Pancreas (tissue), 10 donors: ENCODE measurements at regions not wholly inside any gene's neighbourhood (a gene's known extent, or its start where the extent isn't known, plus 50 kb on each side); places are given as distances from the start of the nearest gene placed in this dataset.

ENCODE experiments used
- ATAC-seq, 4 donors: fragments of 200-7000 bp; cut with Tn5 transposase; one replicate each; pipeline versions ENCODE4 v1.8.0 to v1.9.1; 2020; ENCODE audit warnings: mild to moderate bottlenecking in 4 of 4, moderate library complexity in 4 of 4
- DNase-seq, 6 donors: peaks; one replicate each; pipeline ENCODE4 v3.0.0-alpha.2; 2020
- FAIRE-seq: peaks from 2 replicates; lab custom pipeline; 2012; peaks lifted over from hg19 to GRCh38; lab: Jason Lieb, UNC
- H3K27ac ChIP-seq, 4 donors: fragments of 200-600 bp; sonication (generic); 1 replicate in 3 of 4; 2 replicates in 1 of 4; pipeline versions ENCODE4 v1.5.0 to v1.8.0; 2020
- H3K27me3 ChIP-seq, 4 donors: fragments of 200-600 bp; one replicate each; pipeline ENCODE4 v1.8.0; 2021
- H3K36me3 ChIP-seq, 3 donors: fragments of 200-600 bp; sonication (generic) in 1 of 3; one replicate each; pipeline versions ENCODE4 v1.5.0 to v1.8.0; 2020 to 2021
- H3K4me1 ChIP-seq, 3 donors: fragments of 200-600 bp; one replicate each; pipeline ENCODE4 v1.8.0; 2021
- H3K4me3 ChIP-seq, 4 donors: fragments of 200-600 bp; sonication (generic) in 2 of 4; one replicate each; pipeline versions ENCODE4 v1.5.0 to v1.8.0; 2020 to 2021
- H3K9me3 ChIP-seq, 4 donors: fragments of 200-600 bp; one replicate each; pipeline ENCODE4 v1.8.0; 2021
- CTCF ChIP-seq, 4 donors: fragments of 200-600 bp; sonication (generic) in 3 of 4; IDR thresholded peaks; one replicate each; pipeline versions ENCODE4 v1.5.0 to v1.8.0; 2021; ENCODE audit warnings: antibody characterized with exemption in 4 of 4
- WGBS, 2 donors: extraction: QIAGEN DNeasy Blood & Tissue Kit; methylation state at CpG; one replicate each; pipeline ENCODE4 v1.1.7; 2013; 5-methylcytosine and 5-hydroxymethylcytosine counted together
- intact Hi-C, 3 donors: fragments of 100-400 bp; cut with DNase I; formaldehyde crosslinking; loops; one replicate each; pipeline versions ENCODE4 v1.11.1 to v1.14.2; 2022
- donor health status: healthy with polysubstance abuse.
- donor health status: DM: no; HTN: no; CAD: no; lungs with moderate emphysema.
- donor health status: DM: no; HTN: no; CAD: no.
- donor health status: control.
- donor health status: control.
- donor health status: Bipolar disorder and iron deficiency.
- donor health status: DM: yes; HTN: yes; CAD: no.
- donor health status: DM: no; HTN: no; CAD: no.
- donor health status: DM: no; HTN: no; CAD: no.
- donor health status: DM: yes; HTN: yes; CAD: no.

DNA sequence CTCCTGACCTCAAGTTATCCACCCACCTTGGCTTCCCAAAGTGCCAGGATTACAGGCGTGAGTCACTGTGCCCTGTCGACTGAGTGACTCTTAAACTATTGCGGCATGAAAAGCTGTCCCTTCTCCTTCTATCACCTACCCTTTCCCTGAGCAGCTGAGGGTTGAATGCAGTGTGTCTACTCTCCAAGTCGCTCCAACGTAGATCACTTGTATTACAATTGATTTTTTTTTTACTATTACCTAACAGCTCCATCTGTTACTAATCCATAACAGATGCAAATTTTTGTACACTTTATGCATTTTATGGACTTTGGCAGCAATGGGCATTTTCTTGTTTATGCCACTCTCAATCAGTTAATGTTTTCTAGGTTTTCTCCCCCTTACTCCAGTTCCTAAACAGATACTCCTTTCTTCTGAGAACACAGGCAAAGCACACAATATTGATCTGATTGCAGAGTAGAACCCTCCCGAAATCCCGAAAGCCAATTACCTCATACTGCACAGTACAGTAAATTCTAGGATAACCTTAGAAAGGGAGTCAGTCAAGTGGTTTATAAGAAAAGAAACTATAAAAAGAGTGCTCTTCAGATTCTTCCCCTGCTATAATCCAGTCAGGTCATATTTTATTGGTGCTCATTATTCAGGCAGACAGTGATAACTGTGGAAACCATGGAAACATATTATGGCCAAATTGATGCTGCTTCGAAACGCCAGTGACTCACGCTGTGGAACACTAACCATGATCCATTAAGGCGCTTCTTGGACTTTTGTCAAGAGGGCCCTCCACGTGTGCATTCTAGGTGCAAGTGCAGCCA, 273.0 kb downstream of the ADGB start:
- Histone ChIP-seq H3K27me3 (no peaks in the 10 kb centered on the region), H3K36me3 (no peaks in the 10 kb centered on the region), H3K9me3 (no peaks in the 10 kb centered on the region), H3K4me3 (no peak overlapping the region), H3K4me1 (peaks cover 0 to 3% (median 0%) of the 10 kb centered on the region in 3 donors), H3K27ac (peak overlapping the region in 2 of 4 donors; percentile 2 to 11)
- DNase-seq, result no peak
- TF ChIP-seq CTCF (IDR thresholded peaks at IDR 0.05), result no peak
- no peak for FAIRE-seq
- WGBS, 2 donors, result 54 to 56% methylated on average over 12 of the region's 12 CpGs
- intact Hi-C loops, result no loop called here
- peak; percentile 67 to 83 (median 75) for ATAC-seq

DNA sequence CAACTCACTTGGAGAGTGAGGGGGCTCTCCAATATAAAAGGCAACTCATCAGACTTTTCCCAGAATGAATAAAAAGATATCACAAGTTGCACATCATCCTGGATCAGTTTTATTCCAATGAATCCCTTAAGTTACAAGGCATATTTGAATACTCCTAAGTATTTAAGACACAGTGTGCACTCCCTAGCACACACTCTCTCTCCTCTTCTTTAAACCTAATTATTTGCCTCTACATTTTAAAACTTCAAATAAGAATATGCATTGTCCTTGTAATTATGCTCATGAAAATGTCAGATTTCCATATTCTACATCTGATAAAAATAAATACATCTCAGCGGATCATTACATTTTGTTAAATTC, 273.6 kb downstream of the ADGB start:
- no peak for DNase-seq
- H3K27me3 ChIP-seq, result no peaks in the 10 kb centered on the region
- intact Hi-C loops, result no loop called here
- TF ChIP-seq CTCF (IDR thresholded peaks at IDR 0.05), result no peak
- no peak overlapping the region for H3K4me3 ChIP-seq
- no peak for ATAC-seq
- FAIRE-seq, result no peak
- 96 to 98% methylated on average over 1 of the region's 1 CpG for WGBS, 2 donors
- peaks cover 0 to 3% (median 0%) of the 10 kb centered on the region in 3 donors for H3K4me1 ChIP-seq
- no peaks in the 10 kb centered on the region for H3K36me3 ChIP-seq
- H3K9me3 ChIP-seq, result no peaks in the 10 kb centered on the region
- H3K27ac ChIP-seq, result no peak overlapping the region

DNA sequence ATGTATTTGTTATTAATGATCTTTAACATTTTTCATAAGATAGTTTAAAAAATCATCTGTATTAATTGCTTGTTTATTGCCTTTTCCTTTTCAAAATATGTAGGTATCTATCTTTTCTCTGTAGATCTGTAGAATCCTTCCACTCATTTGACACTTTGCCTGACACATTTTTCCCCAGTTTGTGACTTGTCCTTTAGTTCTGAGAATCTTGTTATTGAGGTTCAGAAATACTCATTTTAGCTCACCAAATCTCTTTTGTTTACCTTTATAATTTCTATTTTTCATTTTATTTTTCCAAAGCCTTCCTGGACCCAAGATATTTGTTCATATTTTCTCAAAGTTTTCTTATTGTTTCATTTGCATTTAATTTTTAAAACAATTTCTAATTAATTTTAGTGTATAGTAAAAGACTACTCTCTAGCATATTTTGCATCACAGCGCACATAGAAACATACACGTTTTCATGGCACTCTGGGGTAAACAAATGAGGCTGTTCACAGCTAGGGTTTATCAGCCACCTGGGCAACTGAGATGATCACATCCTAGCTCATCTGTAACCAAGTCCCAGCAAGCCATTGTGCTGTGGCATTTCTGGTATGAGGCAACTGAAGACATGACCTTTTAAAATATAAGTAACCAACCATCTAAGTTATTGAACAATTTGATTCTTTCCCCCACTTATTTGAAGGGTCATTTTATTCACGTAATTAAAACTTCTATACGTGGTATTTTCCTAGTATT, 275.7 kb downstream of the ADGB start:
- Histone ChIP-seq H3K9me3 (no peaks in the 10 kb centered on the region), H3K36me3 (no peaks in the 10 kb centered on the region), H3K27ac (no peak overlapping the region), H3K4me1 (peaks cover 0 to 9% (median 4%) of the 10 kb centered on the region in 3 donors), H3K4me3 (no peak overlapping the region), H3K27me3 (peaks cover 0 to 3% (median 0%) of the 10 kb centered on the region in 4 donors)
- intact Hi-C loops, result no loop called here
- no peak for TF ChIP-seq CTCF (IDR thresholded peaks at IDR 0.05)
- 83 to 92% methylated on average over 4 of the region's 4 CpGs for WGBS, 2 donors
- no peak for ATAC-seq
- DNase-seq, result no peak
- no peak for FAIRE-seq

DNA sequence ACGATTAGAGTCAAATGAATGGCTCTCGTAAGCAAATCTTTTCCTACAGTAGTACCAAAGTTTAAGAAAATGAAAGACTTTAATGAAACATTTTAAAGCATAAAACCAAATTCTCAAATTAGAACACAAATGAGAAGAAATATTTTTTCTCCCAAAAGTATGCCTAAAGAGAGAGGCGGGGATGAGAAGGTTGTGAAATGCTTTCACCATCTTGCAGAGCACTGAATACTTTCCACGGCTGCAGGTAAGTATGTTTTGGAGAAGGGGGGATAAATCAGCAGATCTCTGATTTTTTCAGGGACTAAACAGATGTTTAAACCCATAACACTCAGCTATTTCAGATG, 277.1 kb downstream of the ADGB start:
- H3K9me3 ChIP-seq, result no peaks in the 10 kb centered on the region
- intact Hi-C loops, result no loop called here
- WGBS, 2 donors, result 87 to 92% methylated on average over 4 of the region's 4 CpGs
- no peak overlapping the region for H3K4me3 ChIP-seq
- H3K27ac ChIP-seq, result no peak overlapping the region
- no peak for ATAC-seq
- DNase-seq, result no peak
- no peak for TF ChIP-seq CTCF (IDR thresholded peaks at IDR 0.05)
- FAIRE-seq, result no peak
- H3K4me1 ChIP-seq, result peaks cover 0 to 9% (median 4%) of the 10 kb centered on the region in 3 donors
- peaks cover 0 to 3% (median 0%) of the 10 kb centered on the region in 4 donors for H3K27me3 ChIP-seq
- no peaks in the 10 kb centered on the region for H3K36me3 ChIP-seq
